Dermis microvascular lymphatic vessel endothelial cell (primary cell): ENCODE measurements at regions not wholly inside any gene's neighbourhood (a gene's known extent, or its start where the extent isn't known, plus 50 kb on each side); places are given as distances from the start of the nearest gene placed in this dataset.

Experiments
- DNase-seq, 2 donors: peaks; one replicate each; pipeline versions ENCODE4 v3.0.0 to v3.0.0-alpha.2; 2010; ENCODE audit warnings: low read depth in 2 of 2

DNA sequence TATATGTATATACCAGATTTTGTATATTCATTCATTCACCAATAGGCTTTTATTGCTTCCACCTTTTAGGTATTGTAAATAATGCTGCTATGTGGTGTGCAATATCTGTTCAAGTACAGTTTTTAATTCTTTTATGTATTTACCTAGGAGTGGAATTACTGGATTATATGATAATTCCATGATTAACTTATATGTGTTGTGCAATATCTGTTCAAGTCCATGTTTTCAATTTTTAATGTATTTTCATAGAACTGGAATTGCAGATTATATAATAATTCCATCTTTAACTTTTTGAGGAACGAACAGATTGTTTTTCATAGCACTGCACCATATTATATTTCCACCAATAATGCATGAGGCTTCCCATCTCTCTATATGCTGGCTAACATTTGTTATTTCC lies 50.6 kb upstream of the L3MBTL4 start:
- DNase-seq = no peak

GRCh38 chr18:6476190-6476589 lies 61.5 kb upstream of the L3MBTL4 start:
- DNase-seq = no peak

- DNase-seq = no peak
Measured at GRCh38 chr18:6476880-6477279, 62.2 kb upstream of the L3MBTL4 start.

GRCh38 chr18:6478121-6478520 lies 63.4 kb upstream of the L3MBTL4 start:
- no peak for DNase-seq

- DNase-seq = no peak
Measured at GRCh38 chr18:6479699-6480098, 65.0 kb upstream of the L3MBTL4 start.

- peak in 1 of 2 donors; percentile 6 for DNase-seq
Measured at GRCh38 chr18:6482198-6482977, 67.7 kb upstream of the L3MBTL4 start.

DNA sequence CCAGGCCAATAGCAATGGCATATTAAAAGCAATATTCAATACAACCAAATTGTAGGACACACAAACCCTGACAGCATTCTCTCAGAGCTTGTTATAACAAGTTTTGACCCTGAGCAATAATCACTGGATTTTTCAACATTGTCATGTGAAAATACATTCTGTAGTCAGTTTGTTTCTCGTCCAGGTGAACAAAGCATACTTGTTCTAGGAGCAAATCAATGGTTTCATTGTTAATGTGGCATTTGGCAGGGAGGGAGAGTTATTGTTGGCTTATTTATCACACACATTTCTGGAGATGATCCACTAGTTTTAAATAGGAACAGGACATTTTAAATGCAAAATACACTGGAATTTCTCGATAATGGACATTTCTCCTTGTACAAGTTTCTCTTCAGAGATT lies 69.9 kb upstream of the L3MBTL4 start:
- no peak for DNase-seq

- no peak for DNase-seq
Measured at GRCh38 chr18:6486313-6486712, 71.6 kb upstream of the L3MBTL4 start.

DNA sequence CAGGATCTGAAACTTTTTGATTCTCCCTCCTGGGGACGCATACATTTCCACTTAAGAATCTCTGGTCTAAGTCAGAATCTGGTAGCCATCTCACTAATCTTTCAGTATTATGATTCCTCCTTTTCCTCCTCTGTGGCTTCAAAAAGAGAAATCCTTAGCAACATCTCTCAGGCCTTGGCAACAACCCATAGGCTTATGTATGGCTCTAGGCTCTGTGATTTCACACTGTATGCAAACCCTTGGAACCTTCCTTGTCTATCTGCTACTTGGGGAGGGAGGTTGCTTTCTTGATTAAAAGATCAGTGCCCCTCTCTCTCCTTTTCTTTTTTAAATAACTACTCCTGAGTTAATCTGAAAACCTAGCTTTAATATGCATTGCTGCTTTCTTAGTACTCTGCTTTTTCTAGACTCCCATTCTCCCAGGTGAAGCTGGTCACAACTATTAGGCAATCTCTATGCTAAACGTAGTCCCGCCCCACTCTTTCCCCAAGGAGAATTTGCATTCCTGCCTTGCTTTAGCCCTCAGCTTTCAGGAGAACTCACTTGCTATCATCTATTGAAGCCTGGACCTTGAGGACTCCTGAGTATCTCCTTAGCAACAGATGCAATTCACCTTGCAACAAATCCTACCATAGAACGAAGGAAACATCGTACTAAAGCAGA lies 72.2 kb upstream of the L3MBTL4 start:
- no peak for DNase-seq

GRCh38 chr18:6487968-6488367 lies 73.3 kb upstream of the L3MBTL4 start:
- no peak for DNase-seq

- DNase-seq = no peak
Measured at GRCh38 chr18:6488956-6489355, 74.2 kb upstream of the L3MBTL4 start.

GRCh38 chr18:6489977-6490376 lies 75.3 kb upstream of the L3MBTL4 start:
- no peak for DNase-seq

DNA sequence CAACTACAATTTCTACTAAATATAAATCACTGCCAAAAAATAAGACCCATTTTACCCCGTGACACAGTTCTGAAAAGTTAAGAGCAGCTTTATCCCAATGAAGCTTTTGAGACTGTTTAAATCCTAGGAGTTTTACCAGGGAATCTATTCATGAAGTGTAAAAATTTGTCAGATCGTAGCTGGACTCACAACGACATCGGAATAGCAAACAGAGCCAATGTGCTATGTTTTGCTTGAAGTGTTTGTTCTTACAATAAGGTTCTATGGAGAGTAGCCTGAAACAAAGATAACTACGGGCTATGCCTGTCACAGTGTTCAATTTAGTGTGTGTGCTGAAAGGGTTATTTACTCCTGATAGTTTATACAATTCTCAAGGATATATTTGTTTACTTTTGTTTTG lies 78.5 kb upstream of the L3MBTL4 start:
- DNase-seq = no peak

- DNase-seq = no peak
Measured at GRCh38 chr18:6495536-6495935, 80.8 kb upstream of the L3MBTL4 start.

- DNase-seq = no peak
Measured at GRCh38 chr18:6497543-6497942, 82.8 kb upstream of the L3MBTL4 start.

- no peak for DNase-seq
Measured at GRCh38 chr18:6498289-6498856, 83.7 kb upstream of the L3MBTL4 start.

DNA sequence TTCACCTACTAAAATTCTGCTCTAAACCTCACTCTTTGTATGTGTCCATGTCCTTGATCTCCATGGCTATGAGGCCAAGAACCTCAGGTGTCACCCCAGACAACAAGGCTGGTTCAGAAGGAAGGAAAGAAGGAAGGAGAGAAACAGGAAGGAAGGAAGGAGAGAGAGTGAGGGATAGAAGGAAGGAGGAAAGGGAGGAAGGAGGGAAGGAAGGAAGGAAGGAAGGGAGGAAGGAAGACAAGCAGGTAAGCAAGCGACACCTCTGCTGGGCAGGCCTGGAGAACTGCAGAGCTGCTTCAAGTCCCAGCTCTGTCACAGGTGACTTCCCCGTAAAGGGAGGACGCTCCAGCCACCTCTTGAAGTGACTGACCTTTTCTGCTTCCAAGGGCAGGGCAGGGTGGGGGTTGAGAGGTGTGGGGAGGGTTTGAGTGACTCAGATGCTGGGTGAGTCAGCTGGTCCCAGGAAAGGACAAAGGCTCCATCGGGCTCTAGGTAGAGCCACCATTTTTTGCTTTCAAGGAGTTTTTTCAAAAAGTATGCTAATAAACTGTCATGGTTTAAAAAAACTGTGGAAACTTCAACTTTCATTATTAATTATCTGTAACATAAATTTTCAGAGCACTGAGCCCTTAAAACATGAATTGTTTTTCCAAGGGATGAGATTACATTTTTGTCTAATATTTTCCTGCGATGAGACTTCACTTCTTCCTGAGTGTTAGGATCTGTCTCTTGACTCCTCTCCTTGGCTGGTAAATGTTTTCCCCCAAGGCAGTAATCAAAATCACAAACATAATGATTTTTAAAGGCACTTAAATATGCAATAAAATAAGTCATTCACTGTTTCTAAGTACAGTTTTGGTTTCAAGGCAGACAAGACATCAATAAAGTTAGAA lies 90.1 kb upstream of the L3MBTL4 start:
- DNase-seq = no peak

DNA sequence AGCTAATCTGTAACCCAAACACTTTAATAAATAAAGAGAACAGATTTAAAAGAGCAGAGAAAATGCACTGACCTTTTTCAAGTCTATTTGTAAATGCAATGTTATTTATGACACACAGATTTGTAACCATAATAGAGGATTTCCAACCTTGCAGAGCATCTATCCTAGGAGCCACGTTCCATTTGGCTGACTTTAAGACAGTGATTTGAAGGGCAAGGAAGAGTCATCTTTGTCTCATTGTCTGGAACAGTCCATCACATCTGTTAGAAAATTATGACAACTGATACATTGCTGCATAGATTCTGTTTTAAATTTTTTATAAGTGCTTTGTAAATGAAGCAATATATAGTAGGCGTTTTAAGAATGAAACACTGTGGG lies 90.8 kb upstream of the L3MBTL4 start:
- no peak for DNase-seq

DNA sequence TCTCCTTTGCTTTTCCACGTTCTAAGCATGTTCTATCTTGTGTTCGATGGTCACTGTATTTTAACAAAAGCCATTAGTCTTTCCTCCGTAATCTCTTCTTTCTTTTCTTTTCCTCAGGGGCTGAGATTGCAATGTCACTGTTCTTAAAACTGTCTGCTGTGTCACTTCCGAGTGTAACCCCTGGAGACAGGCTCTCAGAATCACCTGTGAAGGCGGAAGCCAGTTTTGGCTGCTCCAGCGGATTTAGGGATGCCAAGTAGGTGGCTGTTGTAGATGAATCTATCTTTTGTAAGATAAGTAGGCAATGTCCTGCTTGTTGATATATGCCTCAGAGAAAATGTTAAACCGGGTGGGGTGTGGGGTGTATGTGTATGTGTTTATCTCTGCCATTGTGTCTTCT lies 94.7 kb upstream of the L3MBTL4 start:
- no peak for DNase-seq

DNA sequence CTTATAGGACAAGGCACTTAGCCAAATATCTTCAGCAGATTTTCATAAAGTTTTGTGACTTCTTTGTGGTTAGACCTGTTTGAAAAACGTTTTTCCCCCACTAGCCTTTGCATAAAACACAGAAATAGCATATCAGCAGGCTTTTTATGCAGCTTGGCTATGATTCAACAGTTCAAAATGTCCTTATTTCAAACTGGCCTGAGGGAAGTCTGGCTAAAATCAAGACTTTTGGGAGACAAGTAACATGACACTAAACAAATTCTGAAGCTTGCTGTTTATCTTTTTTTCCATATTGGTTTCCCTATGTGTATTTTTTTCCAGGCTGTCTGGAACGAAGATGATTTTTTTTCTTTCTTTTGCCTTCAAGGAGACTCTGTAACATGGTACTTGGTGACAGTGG lies 95.1 kb upstream of the L3MBTL4 start:
- no peak for DNase-seq

DNA sequence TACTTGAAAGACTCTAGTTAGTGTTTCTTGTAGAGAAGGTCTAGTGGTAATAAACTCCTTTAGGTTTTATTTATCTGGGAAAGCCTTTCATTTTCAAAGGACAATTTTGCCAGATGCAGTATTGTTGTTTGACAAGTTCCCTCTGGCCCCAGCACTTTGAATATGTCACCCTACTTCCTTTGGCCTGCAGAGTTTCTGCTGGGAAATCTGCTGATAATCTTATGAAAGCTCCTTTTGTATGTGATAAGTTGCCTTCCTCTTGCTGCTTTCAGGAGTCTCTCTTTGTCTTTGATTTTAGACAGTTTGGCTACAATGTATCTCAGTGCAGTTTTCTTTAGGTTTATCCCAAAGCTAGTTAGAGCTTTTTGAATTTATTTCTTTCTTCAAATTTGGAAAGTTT lies 106.2 kb upstream of the L3MBTL4 start:
- no peak for DNase-seq

DNA sequence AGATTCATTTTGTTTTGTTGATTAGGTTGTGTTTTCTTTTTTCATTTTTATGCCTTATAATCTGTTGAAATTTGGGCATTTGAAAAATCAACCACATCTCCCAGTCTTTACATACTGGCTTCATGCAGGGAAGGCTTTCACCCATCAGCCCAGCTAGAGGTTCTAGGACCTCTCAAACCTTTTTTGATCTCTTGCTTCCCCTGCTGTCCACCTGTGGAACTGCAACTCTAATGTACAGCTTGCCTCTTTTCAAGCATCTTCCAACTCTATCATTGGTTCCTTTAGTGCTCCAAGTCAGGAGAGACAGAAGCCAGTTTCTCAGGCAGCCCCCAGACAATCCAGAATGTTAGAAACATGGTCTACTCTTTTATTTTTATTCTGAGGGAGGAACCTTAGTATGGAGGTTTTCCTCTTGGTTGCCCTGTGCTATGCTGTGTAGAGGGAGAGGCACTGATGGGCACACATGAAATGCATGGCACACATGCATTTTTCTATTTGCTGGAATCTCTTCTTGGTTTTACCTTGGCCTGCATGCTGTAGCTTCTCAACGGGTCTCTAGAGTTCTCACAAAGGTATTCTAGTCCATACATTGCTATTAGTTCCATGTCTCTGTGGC lies 107.2 kb upstream of the L3MBTL4 start:
- DNase-seq = peak; percentile 43 to 48
